Lower lobe of right lung (tissue), 2 donors: ENCODE measurements at regions not wholly inside any gene's neighbourhood (a gene's known extent, or its start where the extent isn't known, plus 50 kb on each side); places are given as distances from the start of the nearest gene placed in this dataset.
A peak's percentile ranks its signal among the peaks of the same experiment; 100 is the strongest.

Source experiments
- ATAC-seq, 2 donors: fragments of 200-7000 bp; cut with Tn5 transposase; one replicate each; pipeline ENCODE4 v1.9.1; 2020 to 2022; ENCODE audit warnings: mild to moderate bottlenecking in 2 of 2, moderate library complexity in 2 of 2
- DNase-seq: peaks from one replicate; pipeline ENCODE4 v3.0.0-alpha.2; 2020
- H3K27ac ChIP-seq: fragments of 200-600 bp; one replicate; pipeline ENCODE4 v1.8.0; 2022
- H3K27me3 ChIP-seq: fragments of 200-600 bp; one replicate; pipeline ENCODE4 v1.8.0; 2022; ENCODE audit warnings: low read depth
- H3K36me3 ChIP-seq: fragments of 200-600 bp; one replicate; pipeline ENCODE4 v1.8.0; 2022; ENCODE audit warnings: mild to moderate bottlenecking
- H3K4me1 ChIP-seq: fragments of 200-600 bp; one replicate; pipeline ENCODE4 v1.8.0; 2022
- H3K4me3 ChIP-seq: fragments of 200-600 bp; one replicate; pipeline ENCODE4 v1.8.0; 2022; ENCODE audit warnings: mild to moderate bottlenecking
- H3K9me3 ChIP-seq: fragments of 200-600 bp; one replicate; pipeline ENCODE4 v1.8.0; 2022
- CTCF ChIP-seq: fragments of 200-600 bp; IDR thresholded peaks from one replicate; pipeline ENCODE4 v1.8.0; 2022; ENCODE audit warnings: antibody characterized with exemption, mild to moderate bottlenecking
- intact Hi-C: fragments of 100-400 bp; cut with DNase I; formaldehyde crosslinking; loops from one replicate; pipeline ENCODE4 v1.11.0; 2022
- donor health status: DM: no; HTN: yes; CAD: no; lungs with severe emphysema.

GRCh38 chr4:1469607-1470392 is 63.6 kb upstream of the NKX1-1 start:
- DNase-seq (peak; percentile 38), ATAC-seq (no peak)
- TF ChIP-seq CTCF: no peak
- Histone ChIP-seq H3K27ac (no peak overlapping the region), H3K9me3 (no peaks in the 10 kb centered on the region), H3K4me1 (no peaks in the 10 kb centered on the region), H3K27me3 (peaks cover 48% of the 10 kb centered on the region), H3K36me3 (no peaks in the 10 kb centered on the region), H3K4me3 (no peak overlapping the region)
- intact Hi-C loops: no loop called here

GRCh38 chr4:1469043-1469442 is 62.8 kb upstream of the NKX1-1 start:
- intact Hi-C loops: no loop called here
- Histone ChIP-seq H3K4me1 (no peaks in the 10 kb centered on the region), H3K27ac (no peak overlapping the region), H3K9me3 (no peaks in the 10 kb centered on the region), H3K36me3 (no peaks in the 10 kb centered on the region), H3K27me3 (peaks cover 55% of the 10 kb centered on the region), H3K4me3 (no peak overlapping the region)
- ATAC-seq (no peak), DNase-seq (no peak)
- no peak for TF ChIP-seq CTCF

DNA sequence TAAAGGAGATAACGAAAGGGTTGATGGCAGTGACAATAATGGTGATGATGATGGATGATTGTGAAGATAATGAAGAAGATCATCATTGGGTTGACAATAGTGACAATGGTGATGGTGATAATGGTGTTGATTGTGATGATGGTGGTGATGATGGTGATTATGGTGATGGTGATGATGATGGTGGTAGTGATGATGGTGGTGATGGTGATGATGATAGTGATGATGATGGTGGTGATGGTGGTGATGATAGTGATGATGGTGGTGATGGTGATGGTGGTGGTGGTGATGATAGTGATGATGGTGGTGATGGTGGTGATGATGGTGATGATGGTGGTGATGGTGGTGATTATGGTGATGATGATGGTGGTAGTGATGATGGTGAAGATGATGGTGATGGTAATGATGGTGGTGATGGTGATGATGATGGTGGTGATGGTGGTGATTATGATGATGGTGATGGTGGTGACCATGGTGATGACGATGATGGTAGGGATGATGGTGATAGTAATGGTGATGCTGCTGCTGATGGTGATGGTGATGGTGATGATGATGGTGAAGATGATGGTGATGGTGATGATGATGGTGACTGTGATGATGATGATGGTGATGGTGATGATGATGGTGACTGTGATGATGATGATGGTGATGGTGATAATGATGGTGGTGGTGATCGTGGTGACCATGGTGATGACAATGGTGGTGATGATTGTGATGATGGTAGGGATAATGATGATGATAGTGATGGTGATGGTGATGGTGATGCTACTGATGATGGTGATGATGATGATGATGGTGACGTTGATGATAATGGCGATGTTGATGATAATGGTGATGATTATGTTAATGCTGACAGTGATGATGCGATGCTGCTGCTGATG is 61.6 kb upstream of the NKX1-1 start:
- H3K36me3 ChIP-seq: no peaks in the 10 kb centered on the region
- DNase-seq (no peak), ATAC-seq (no peak)
- H3K9me3 ChIP-seq: no peaks in the 10 kb centered on the region
- H3K4me1 ChIP-seq: no peaks in the 10 kb centered on the region
- TF ChIP-seq CTCF: no peak
- H3K27ac ChIP-seq: no peak overlapping the region
- intact Hi-C loops: no loop called here
- H3K4me3 ChIP-seq: no peak overlapping the region
- H3K27me3 ChIP-seq: peaks cover 67% of the 10 kb centered on the region

- ATAC-seq (no peak), DNase-seq (no peak)
- Histone ChIP-seq H3K4me3 (no peak overlapping the region), H3K36me3 (no peaks in the 10 kb centered on the region), H3K27ac (no peak overlapping the region), H3K4me1 (no peaks in the 10 kb centered on the region), H3K27me3 (peaks cover 65% of the 10 kb centered on the region), H3K9me3 (no peaks in the 10 kb centered on the region)
- TF ChIP-seq CTCF: no peak
- intact Hi-C loops: no loop called here
These were observed 60.6 kb upstream of the NKX1-1 start for GRCh38 chr4:1466863-1467165.

- TF ChIP-seq CTCF: no peak
- H3K36me3 ChIP-seq: no peaks in the 10 kb centered on the region
- H3K4me1 ChIP-seq: no peaks in the 10 kb centered on the region
- no peaks in the 10 kb centered on the region for H3K9me3 ChIP-seq
- H3K27me3 ChIP-seq: peaks cover 60% of the 10 kb centered on the region
- no peak overlapping the region for H3K27ac ChIP-seq
- DNase-seq (no peak), ATAC-seq (no peak)
- intact Hi-C loops: no loop called here
- H3K4me3 ChIP-seq: no peak overlapping the region
These were observed 60.0 kb upstream of the NKX1-1 start for GRCh38 chr4:1466034-1466862.
